ENCODE measurements at regions not wholly inside any gene's neighbourhood (a gene's known extent, or its start where the extent isn't known, plus 50 kb on each side); places are given as distances from the start of the nearest gene placed in this dataset.

DNA sequence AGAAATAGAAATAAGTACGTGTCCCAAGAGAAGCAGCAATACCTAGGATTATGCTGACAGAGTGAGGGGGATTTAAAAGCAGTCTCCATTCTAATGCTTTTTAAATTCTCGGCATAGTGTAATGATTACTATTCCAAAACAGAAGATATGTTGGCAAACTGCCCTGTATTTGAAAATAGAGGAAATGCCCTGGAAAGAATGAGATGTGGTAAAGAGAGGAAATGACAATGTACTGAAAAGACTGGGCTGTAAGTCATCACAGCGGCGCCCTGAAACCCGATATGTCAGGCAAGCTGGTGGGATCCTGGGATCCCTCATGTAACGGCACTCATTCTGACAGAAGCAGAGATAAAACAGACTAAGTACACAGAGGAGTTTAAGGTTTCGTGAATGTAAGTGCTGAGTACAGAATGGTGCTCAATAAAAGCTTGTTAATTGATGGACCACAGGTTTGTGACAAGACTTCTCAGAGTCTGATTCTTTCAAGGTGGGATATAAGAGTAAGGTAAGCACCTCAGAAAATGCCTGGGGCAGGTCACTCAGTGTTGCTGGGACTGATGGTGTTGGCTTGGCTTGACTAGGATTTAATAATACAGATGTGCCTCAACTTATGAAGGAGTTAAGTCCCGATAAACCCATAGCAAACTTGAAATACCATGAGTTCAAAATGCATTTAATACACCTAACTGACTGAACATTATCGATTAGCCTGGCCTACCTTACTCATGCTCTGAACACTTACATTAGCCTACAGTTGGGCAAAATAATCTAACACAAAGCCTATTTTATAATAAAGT is 91.4 kb downstream of the NFKBIZ start:
- no peak for TF ChIP-seq POLR2A (IDR thresholded peaks at IDR 0.05)
- TF ChIP-seq, protein P1, sequence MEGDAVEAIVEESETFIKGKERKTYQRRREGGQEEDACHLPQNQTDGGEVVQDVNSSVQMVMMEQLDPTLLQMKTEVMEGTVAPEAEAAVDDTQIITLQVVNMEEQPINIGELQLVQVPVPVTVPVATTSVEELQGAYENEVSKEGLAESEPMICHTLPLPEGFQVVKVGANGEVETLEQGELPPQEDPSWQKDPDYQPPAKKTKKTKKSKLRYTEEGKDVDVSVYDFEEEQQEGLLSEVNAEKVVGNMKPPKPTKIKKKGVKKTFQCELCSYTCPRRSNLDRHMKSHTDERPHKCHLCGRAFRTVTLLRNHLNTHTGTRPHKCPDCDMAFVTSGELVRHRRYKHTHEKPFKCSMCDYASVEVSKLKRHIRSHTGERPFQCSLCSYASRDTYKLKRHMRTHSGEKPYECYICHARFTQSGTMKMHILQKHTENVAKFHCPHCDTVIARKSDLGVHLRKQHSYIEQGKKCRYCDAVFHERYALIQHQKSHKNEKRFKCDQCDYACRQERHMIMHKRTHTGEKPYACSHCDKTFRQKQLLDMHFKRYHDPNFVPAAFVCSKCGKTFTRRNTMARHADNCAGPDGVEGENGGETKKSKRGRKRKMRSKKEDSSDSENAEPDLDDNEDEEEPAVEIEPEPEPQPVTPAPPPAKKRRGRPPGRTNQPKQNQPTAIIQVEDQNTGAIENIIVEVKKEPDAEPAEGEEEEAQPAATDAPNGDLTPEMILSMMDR (IDR thresholded peaks at IDR 0.05) = no peak
